HG03442 (cell line): ENCODE measurements at regions not wholly inside any gene's neighbourhood (a gene's known extent, or its start where the extent isn't known, plus 50 kb on each side); places are given as distances from the start of the nearest gene placed in this dataset.

Experiments
- ATAC-seq: cut with Tn5 transposase; IDR thresholded peaks from one replicate; pipeline ENCODE4 v1.9.1; 2021; ENCODE audit warnings: mild to moderate bottlenecking, moderate library complexity; ENCODE audit not compliant: unreplicated experiment

DNA sequence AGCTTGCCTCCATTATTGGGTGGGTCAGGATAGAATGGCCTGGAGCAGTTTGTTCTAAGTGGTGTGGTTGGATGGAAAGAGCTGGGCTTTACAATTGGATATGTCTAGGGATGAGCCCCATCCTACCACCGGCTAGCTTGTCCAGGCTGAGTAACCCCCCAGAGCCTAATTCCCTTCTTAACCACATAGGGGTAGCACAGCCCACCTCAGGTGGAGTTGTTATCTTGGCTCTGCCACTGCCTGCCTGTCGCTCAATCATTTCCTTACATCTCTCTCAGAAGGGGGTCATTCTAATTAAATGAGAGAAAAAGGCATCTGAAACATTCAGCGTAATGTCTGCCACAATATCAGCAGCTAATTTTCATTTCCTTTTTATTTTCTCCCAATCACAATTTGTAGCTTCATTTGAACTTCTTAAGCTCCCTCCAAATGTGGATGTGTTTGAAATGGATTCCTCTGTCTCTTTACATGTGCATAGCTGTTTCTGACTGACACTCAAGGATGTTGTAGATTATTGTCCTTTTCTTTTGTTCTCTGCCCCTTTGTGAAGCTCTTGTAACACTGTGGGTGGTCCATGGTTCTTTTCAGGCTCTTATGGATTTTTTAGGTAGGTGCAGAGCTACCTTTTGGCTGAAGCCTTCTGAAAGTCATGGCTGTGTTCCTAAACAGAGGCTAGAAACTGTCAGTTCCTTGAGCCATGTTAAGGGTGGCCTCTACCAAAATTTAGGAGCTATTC is 383.1 kb upstream of the KLF4 start:
- no peak for ATAC-seq

DNA sequence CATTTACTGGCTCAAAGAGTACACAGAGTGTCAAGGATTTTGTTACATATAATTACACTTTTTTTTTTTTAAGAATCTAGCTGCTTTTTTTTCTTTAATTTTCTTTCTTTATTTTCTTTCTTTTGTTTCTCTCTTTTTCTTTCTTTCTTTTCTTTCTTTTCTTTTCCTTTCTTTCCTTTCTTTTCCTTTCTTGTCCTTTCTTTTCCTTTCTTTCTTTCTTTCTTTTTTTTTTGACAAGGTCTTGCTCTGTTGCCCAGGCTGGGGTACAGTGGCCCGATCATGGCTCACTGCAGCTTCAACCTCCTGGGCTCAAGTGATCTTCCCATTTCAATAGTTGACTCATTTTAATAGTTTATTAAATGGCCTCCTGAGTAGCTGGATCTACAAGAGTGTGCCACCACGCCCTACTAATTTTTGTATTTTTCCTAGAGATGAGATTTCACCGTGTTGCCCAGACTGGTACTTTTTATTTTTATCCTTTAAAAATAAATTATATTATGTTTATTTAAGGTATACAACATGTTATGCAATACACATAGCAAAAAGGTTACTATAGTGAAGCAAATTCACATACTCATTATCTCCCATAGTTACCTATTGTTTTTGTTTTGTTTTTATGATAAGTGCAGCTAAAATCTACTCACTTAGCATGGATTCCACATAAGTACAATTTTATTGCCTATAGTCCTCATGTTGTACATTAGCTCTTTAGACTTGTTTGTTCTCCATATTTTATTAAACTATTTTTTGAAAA is 381.5 kb upstream of the KLF4 start:
- no peak for ATAC-seq

GRCh38 chr9:107870221-107870620 is 380.7 kb upstream of the KLF4 start:
- no peak for ATAC-seq

DNA sequence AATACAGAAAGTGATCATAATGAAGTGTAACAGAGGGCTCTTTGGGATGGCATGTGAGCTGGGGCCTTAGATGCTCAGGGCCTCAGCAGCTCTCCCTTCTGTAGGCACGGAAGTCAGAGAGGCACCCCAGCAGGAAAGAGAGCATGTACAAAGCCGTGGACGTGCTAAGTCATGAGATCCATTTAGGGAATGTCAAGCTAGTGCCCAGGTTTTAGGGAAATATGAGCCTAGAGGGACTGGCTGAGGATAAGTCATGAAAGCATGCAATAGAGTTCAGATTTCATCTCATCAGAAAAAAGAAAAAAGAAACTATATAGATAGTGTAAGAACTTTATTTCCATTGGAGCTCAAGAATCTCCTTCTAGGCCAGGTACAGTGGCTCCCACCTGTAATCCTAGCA is 379.5 kb upstream of the KLF4 start:
- no peak for ATAC-seq

DNA sequence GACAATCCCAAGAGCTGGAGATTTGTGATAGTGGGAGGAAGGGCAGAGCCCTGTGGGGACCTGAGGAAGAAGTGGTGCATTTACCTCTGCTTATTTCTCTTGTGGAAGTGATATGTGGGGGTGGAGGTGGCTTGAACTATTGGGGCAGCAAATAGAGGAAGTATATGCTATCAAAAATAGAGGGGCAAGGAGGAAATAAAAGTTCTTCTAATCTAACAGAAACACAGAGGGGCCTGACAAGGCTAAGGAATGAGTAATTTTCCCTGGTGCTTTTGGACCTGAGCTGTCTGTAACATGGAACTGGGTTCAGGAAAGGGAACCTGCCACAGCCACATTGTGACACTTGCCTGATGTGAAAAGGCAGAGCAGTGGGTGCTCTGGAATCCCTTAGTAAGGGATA is 378.6 kb upstream of the KLF4 start:
- ATAC-seq: no peak

DNA sequence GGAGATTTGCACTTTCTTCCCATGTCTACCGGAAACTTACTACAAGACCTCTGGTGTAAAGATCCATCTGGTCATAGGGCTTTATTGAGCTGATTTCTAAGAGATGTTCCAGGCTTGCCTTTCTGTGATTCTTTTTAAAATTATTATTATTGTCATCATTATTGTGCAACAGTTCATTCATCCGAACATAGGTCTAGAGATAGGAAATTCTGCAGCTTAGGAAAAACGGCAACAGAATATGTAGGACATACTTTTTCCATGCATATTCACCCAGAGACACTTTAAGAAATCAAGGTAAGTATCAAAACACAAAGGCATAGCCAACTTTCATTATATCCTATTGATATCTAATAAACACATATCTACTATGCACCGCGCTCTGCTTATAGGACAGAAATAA is 378.2 kb upstream of the KLF4 start:
- no peak for ATAC-seq

GRCh38 chr9:107866711-107867311 is 377.2 kb upstream of the KLF4 start:
- no peak for ATAC-seq

DNA sequence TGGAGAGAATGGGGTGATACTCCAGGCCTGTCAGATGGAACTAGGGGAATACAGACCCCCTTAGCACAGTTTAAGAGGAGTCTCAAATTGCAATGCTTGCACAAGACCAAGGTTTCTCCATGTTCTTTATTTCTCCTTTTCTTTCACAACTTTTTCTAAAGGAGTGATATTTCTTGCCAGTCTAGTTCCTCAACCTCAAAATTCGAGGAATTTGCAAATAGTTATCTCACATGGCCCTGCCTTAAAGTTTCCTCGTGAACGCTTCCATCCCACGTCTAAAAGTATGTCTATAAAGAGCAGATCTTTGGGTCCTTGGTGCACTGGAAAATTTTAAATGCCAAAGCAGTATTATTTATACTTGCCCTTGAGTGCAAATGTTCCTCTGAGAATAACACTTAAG is 373.8 kb upstream of the KLF4 start:
- ATAC-seq: no peak

GRCh38 chr9:107862881-107863280 is 373.3 kb upstream of the KLF4 start:
- ATAC-seq: no peak

- ATAC-seq: no peak
Observed at GRCh38 chr9:107862323-107862722, 372.8 kb upstream of the KLF4 start.

DNA sequence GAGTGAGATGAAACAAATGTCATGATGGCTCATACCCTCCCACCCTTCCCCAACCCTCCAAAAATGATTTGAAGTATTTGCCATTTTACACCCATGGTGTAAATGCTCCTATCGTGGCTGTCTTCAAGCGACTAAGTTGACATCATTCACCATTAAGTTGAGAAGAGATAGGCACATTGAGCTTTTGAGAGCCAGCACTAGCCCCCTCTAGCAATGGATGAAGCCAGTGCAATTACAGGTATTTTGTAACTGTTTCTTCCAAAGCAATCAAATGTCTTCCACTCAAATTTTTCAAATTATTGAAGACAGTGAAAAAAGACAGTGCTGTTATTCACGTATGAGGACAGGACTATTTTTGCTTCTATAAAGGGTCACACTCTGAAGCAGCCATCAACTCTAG is 371.5 kb upstream of the KLF4 start:
- no peak for ATAC-seq

DNA sequence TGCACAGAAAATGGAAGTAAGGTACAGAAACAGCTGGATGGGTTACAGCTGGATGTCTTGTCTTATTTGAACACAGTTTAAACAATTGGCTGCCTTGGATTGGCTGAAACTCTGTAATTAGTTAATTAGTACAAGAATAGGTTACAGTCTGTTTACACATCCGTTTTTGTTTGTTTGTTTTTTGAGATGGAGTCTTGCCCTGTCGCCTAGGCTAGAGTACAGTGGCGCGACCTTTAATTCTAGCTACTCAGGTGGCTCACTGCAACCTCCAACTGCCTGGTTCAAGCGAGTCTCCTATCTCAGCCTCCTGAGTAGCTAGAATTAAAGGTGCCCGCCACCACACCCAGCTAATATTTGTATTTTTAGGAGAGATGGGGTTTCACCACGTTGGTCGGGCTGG is 368.7 kb upstream of the KLF4 start:
- ATAC-seq: no peak

DNA sequence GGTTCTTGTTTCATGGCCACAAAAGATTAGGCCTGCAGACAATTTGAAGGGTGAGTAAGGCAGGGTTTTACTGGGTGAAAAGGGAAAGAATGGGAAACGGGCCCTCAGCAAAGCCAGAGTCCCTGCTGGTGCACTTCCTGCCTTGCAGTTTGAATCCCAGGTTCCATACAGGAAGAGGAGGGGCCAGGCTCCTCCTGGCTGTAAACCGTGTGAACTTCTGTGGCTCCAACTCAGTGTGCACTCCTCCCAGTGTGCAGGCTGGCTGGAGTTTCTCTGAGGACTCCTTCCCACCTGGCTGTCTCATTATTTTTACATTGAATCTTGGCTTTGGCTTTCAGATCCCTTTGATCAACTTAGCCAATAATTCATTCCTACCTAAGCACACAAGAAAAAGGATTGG is 367.1 kb upstream of the KLF4 start:
- ATAC-seq: no peak

DNA sequence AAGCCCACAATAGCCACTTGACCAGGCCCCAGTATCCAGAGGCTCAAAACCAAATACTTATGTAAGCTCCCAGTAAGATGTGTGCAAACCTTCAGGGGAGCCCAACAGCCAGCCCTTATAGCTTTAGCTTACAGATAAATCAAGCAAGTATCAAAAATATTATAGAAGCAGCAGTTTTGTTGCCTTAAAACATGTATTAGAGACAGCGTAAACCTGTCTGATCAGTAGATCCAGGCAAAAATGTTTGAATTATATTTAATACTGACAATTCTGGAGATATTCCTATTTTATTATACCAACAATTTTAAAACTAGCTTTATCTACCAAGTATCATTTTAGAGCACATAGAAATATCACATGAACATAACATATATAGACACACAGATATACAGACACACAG is 365.6 kb upstream of the KLF4 start:
- no peak for ATAC-seq

- ATAC-seq: no peak
Observed at GRCh38 chr9:107853461-107853860, 363.9 kb upstream of the KLF4 start.

GRCh38 chr9:107852891-107853290 is 363.3 kb upstream of the KLF4 start:
- ATAC-seq: no peak

- ATAC-seq: no peak
Observed at GRCh38 chr9:107850653-107851052, 361.1 kb upstream of the KLF4 start.

- ATAC-seq: no peak
Observed at GRCh38 chr9:107847978-107848964, 358.7 kb upstream of the KLF4 start.

DNA sequence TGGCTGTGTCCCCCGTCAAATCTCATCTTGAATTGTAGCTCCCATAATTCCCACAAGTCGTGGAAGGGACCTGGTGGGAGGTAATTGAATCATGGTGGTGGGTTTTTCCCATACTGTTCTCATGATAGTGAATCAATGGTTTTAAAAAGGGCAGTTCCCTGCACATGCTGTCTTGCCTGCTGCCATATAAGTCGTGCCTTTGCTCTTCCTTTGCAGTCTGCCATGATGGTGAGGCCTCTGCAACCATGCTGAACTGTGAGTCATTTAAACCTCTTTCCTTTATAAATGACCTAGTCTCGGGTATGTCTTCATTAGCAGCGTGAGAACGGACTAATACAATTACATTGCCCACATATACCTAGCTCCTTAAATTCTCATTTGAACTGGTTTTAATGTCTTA is 353.0 kb upstream of the KLF4 start:
- ATAC-seq: no peak

DNA sequence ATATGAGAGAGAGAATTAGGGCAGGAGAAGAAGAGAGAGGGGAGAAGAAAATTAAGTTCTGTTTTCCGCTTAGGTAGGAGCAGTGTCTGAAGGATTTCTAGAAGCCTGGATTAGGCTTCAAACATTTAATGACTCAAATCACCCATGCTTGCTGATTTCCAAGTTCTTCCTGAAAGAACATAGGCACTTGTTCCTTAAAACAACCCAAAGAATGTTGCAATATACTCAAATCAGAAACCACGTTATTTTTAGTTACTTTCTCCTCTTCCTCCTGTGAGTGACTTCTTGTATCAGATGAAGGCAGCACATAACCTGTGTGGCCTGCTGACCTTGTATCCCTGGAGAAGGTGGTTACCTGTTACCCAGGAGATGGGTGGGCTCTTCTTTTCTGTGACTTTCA is 351.5 kb upstream of the KLF4 start:
- ATAC-seq: no peak

DNA sequence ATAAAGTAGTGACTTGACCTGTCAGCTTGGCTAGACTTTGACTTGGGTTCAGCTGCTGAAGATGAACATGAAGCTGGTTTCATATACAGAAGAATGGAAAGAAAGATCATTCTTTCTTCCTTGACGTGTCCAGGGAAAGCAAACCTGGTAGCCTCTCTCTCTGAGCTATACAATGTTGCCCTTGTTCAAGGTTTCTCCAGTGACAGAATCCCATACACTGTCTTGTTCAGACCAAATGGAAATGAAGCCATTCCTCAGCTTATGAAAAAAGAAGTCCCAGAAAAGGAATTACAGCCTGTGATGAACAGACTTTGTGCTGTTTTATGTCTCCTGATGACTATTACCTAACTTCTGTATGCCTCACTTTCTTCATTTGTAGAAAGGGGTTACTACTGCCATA is 349.8 kb upstream of the KLF4 start:
- ATAC-seq: no peak
